H1 (cell line): ENCODE measurements at regions not wholly inside any gene's neighbourhood (a gene's known extent, or its start where the extent isn't known, plus 50 kb on each side); places are given as distances from the start of the nearest gene placed in this dataset.

Source experiments
- CTCF ChIA-PET: fragments of 300-600 bp; sonication (Branson Sonifier 250); formaldehyde crosslinking; loops from one replicate; lab custom pipeline; 2021; ENCODE audit not compliant: partially characterized antibody; lab: Charles Lee
- POLR2A ChIA-PET: fragments of 300-600 bp; sonication (Branson Sonifier 250); formaldehyde crosslinking; loops from one replicate; lab custom pipeline; 2021; ENCODE audit warnings: inconsistent platforms; ENCODE audit not compliant: partially characterized antibody; lab: Charles Lee
- DNase-seq, 2 experiments: peaks; one replicate each; pipeline versions ENCODE4 v3.0.0 to v3.0.0-alpha.2; 2010 to 2022; ENCODE audit warnings: low spot score in 2 of 2, low read depth in 1 of 2, mixed read lengths in 1 of 2
- FAIRE-seq: peaks from 2 replicates; lab custom pipeline; 2011; peaks lifted over from hg19 to GRCh38; lab: Jason Lieb, UNC
- H2AFZ ChIP-seq: 2 replicates; pipeline ENCODE4 v1.8.1; 2012; ENCODE audit warnings: low read length, inconsistent platforms
- H2AK5ac ChIP-seq: 2 replicates; pipeline ENCODE4 v1.6.1; 2013; ENCODE audit warnings: low read depth, low read length
- H2BK120ac ChIP-seq: replicated peaks from 2 replicates; pipeline ENCODE3; 2013; ENCODE audit warnings: low read depth, low read length, inconsistent platforms
- H2BK12ac ChIP-seq: 2 replicates; pipeline ENCODE4 v1.6.1; 2013; ENCODE audit warnings: low read depth, low read length
- H2BK15ac ChIP-seq: 2 replicates; pipeline ENCODE4 v1.6.1; 2013; ENCODE audit warnings: low read length
- H2BK20ac ChIP-seq: 2 replicates; pipeline ENCODE4 v1.6.1; 2013; ENCODE audit warnings: low read length
- H2BK5ac ChIP-seq: 2 replicates; pipeline ENCODE4 v1.6.1; 2013; ENCODE audit warnings: low read depth, low read length
- H3K14ac ChIP-seq: 2 replicates; pipeline ENCODE4 v1.6.1; 2013; ENCODE audit warnings: inconsistent platforms; ENCODE audit not compliant: insufficient read length
- H3K18ac ChIP-seq: 2 replicates; pipeline ENCODE4 v1.6.1; 2013; ENCODE audit warnings: low read length; ENCODE audit errors: extremely low read depth
- H3K23ac ChIP-seq: 2 replicates; pipeline ENCODE4 v1.6.1; 2013; ENCODE audit warnings: inconsistent platforms; ENCODE audit not compliant: insufficient read length
- H3K23me2 ChIP-seq: 2 replicates; pipeline ENCODE4 v1.6.1; 2013; ENCODE audit warnings: low read depth, low read length
- H3K27ac ChIP-seq: 2 replicates; pipeline ENCODE4 v1.6.1; 2011; ENCODE audit warnings: low read depth, low read length, inconsistent platforms
- H3K27me3 ChIP-seq, 4 experiments: replicated peaks in 1 of 4; 1 replicate in 1 of 4; 2 replicates in 3 of 4; pipeline versions ENCODE4 v1.6.1 to v1.8.1; 2011 to 2013; ENCODE audit warnings: low read length in 3 of 4, mild to moderate bottlenecking in 3 of 4, inconsistent platforms in 2 of 4, mixed read lengths in 2 of 4, moderate library complexity in 1 of 4; ENCODE audit not compliant: control insufficient read depth in 3 of 4, insufficient read depth in 3 of 4; ENCODE audit errors: extremely low read depth in 1 of 4
- H3K36me3 ChIP-seq, 4 experiments: 2 replicates each; pipeline versions ENCODE4 v1.6.1 to v1.8.1; 2011 to 2013; ENCODE audit warnings: mild to moderate bottlenecking in 4 of 4, low read length in 3 of 4, moderate library complexity in 2 of 4, control low read depth in 1 of 4, inconsistent platforms in 1 of 4; ENCODE audit not compliant: insufficient read depth in 4 of 4, control insufficient read depth in 2 of 4
- H3K4ac ChIP-seq: replicated peaks from 2 replicates; pipeline ENCODE3; 2013; ENCODE audit warnings: low read length, low read depth, mixed read lengths, inconsistent platforms; ENCODE audit not compliant: insufficient read length
- H3K4me1 ChIP-seq, 4 experiments: replicated peaks in 1 of 4; 1 replicate in 1 of 4; 2 replicates in 3 of 4; pipeline versions ENCODE4 v1.6.1 to v1.8.1; 2011 to 2013; ENCODE audit warnings: low read length in 3 of 4, inconsistent platforms in 2 of 4, mixed read lengths in 1 of 4; ENCODE audit not compliant: insufficient read depth in 4 of 4, control insufficient read depth in 3 of 4
- H3K4me2 ChIP-seq, 2 experiments: 2 replicates each; pipeline versions ENCODE4 v1.6.1 to v1.8.1; 2011 to 2013; ENCODE audit warnings: low read depth in 2 of 2, low read length in 2 of 2, control low read depth in 1 of 2, inconsistent platforms in 1 of 2, mild to moderate bottlenecking in 1 of 2; ENCODE audit not compliant: insufficient read depth in 1 of 2
- H3K4me3 ChIP-seq, 4 experiments: fragments of 200-600, 300-600 bp in 1 of 4; sonication (generic), shearing (Covaris generic), sonication (Bioruptor Twin) in 1 of 4; 2 replicates each; pipeline versions ENCODE4 v1.5.1 to v1.8.1; 2011 to 2016; ENCODE audit warnings: low read length in 4 of 4, low read depth in 3 of 4, control low read depth in 2 of 4, inconsistent platforms in 2 of 4, mild to moderate bottlenecking in 2 of 4, mixed read lengths in 1 of 4, moderate library complexity in 1 of 4; ENCODE audit not compliant: insufficient read depth in 2 of 4; ENCODE audit errors: extremely low read depth in 1 of 4
- H3K56ac ChIP-seq: replicated peaks from 2 replicates; pipeline ENCODE3; 2013; ENCODE audit warnings: low read depth, mild to moderate bottlenecking, mixed read lengths, low read length, inconsistent platforms; ENCODE audit not compliant: insufficient read length
- H3K79me1 ChIP-seq: 2 replicates; pipeline ENCODE4 v1.6.1; 2013; ENCODE audit warnings: low read depth, low read length, control low read depth
- H3K79me2 ChIP-seq, 2 experiments: 2 replicates each; pipeline versions ENCODE4 v1.6.1 to v1.8.1; 2012 to 2013; ENCODE audit warnings: low read length in 2 of 2, mild to moderate bottlenecking in 2 of 2, inconsistent platforms in 1 of 2; ENCODE audit not compliant: insufficient read depth in 2 of 2, control insufficient read depth in 1 of 2
- H3K9ac ChIP-seq, 4 experiments: replicated peaks in 1 of 4; 1 replicate in 1 of 4; 2 replicates in 3 of 4; pipeline versions ENCODE4 v1.6.1 to v1.8.1; 2011 to 2013; ENCODE audit warnings: low read depth in 3 of 4, low read length in 3 of 4, control low read depth in 2 of 4, mild to moderate bottlenecking in 2 of 4, moderate library complexity in 2 of 4, inconsistent platforms in 1 of 4; ENCODE audit errors: extremely low read depth in 1 of 4
- H3K9me3 ChIP-seq, 2 experiments: 2 replicates each; pipeline versions ENCODE4 v1.6.1 to v1.8.1; 2012 to 2013; ENCODE audit warnings: mild to moderate bottlenecking in 2 of 2, moderate library complexity in 2 of 2, control low read depth in 1 of 2, inconsistent platforms in 1 of 2, low read depth in 1 of 2, low read length in 1 of 2, mixed read lengths in 1 of 2; ENCODE audit not compliant: insufficient read depth in 2 of 2
- H4K20me1 ChIP-seq, 2 experiments: replicated peaks in 1 of 2; 2 replicates each; pipeline versions ENCODE3 to v1.8.1; 2011 to 2013; ENCODE audit warnings: inconsistent platforms in 2 of 2, low read length in 2 of 2, mild to moderate bottlenecking in 1 of 2; ENCODE audit not compliant: insufficient read depth in 2 of 2, control insufficient read depth in 1 of 2
- H4K5ac ChIP-seq: 2 replicates; pipeline ENCODE4 v1.6.1; 2013; ENCODE audit warnings: low read length, low read depth, mixed read lengths, inconsistent platforms; ENCODE audit not compliant: insufficient read length
- H4K8ac ChIP-seq: 2 replicates; pipeline ENCODE4 v1.8.0; 2013; ENCODE audit warnings: mild to moderate bottlenecking, moderate library complexity, low read length, inconsistent platforms; ENCODE audit not compliant: insufficient read depth; ENCODE audit errors: extremely low read depth
- H4K91ac ChIP-seq: replicated peaks from 2 replicates; pipeline ENCODE3; 2013; ENCODE audit warnings: low read length, mixed read lengths, inconsistent platforms; ENCODE audit not compliant: insufficient read length
- GABPA ChIP-seq: IDR thresholded peaks from 2 replicates; pipeline ENCODE4 v1.6.1; 2011; ENCODE audit warnings: mild to moderate bottlenecking, low read length, moderate library complexity, borderline replicate concordance; ENCODE audit not compliant: insufficient read depth
- MAFK ChIP-seq: IDR thresholded peaks from 2 replicates; pipeline ENCODE4 v1.6.1; 2012; ENCODE audit warnings: low read depth, mild to moderate bottlenecking, improper control_type of control experiment, low read length
- POU5F1 ChIP-seq: IDR thresholded peaks from 2 replicates; pipeline ENCODE4 v1.6.1; 2011; ENCODE audit warnings: low read depth, mild to moderate bottlenecking, low read length, moderate library complexity
- TCF12 ChIP-seq: IDR thresholded peaks from 2 replicates; pipeline ENCODE4 v1.6.1; 2011; ENCODE audit warnings: low read depth, mild to moderate bottlenecking, low read length
- WGBS, 2 experiments: shearing (Covaris generic) in 1 of 2; methylation state at CpG; one replicate each; pipeline versions ENCODE4 v1.1.6 to v1.1.7; 2013 to 2015; ENCODE audit warnings: low lambda C conversion rate in 2 of 2, mixed read lengths in 2 of 2, inconsistent platforms in 1 of 2, low coverage in 1 of 2, missing lambda C conversion rate in 1 of 2; ENCODE audit not compliant: insufficient replicate concordance in 2 of 2, insufficient coverage in 1 of 2, insufficient read length in 1 of 2; ENCODE audit errors: extremely low coverage in 1 of 2, missing lambda C conversion rate in 1 of 2; 5-methylcytosine and 5-hydroxymethylcytosine counted together

DNA sequence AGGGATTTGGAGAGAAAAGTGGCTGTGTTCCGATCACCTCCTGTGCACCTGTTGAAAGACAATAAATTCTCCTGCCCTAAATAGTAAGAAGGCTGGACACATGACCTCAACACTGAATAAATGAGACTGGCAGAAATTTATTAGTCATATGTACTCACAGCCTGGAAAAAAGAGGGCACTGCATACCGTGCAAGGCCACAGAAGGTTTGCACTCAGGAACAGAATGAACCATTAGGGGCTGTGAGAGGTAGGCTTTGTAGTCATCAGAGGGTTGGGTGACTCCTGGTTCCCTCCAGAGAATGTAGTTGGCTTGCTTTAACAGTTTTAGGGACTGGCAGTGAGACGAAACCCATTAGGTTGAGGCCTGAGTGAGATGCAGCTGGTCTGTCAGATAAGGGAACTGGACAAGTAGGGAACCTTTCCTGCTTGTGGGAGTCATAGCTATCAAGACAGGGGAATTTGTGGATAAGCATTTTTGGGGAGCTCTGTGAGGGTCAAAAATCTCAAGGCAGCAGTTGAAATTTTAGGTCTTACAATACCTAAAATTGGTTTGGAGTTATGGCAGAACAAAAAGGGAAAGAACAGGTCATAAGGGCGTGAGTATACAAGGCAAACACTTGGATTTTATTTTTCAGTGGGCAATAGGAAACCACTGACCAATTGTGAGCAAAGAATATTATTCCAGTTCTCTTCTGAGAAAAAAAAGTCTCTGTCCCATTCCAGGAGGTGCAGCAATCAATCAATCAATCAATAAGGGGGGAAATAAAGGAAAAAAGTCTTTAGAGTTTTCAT is 67.9 kb upstream of the BTN3A2 start:
- Histone ChIP-seq H2AFZ (no peak overlapping the region), H3K23ac (no peak overlapping the region), H2BK12ac (no peak overlapping the region), H4K5ac (no peak overlapping the region), H3K79me2 (no peaks in the 10 kb centered on the region), H3K27me3 (peaks cover 0 to 1% (median 0%) of the 10 kb centered on the region in 4 experiments; a peak in 1 of 7 replicates), H4K8ac (no peak overlapping the region), H2BK5ac (no peak overlapping the region), H3K23me2 (peaks cover 4% of the 10 kb centered on the region; the same call in 1 of the 2 replicates), H3K9me3 (no peaks in the 10 kb centered on the region), H3K4me1 (peaks cover 0 to 4% (median 0%) of the 10 kb centered on the region in 4 experiments; a peak in 1 of 7 replicates), H2BK120ac (no peak overlapping the region), H4K91ac (no peak overlapping the region), H3K56ac (no peak overlapping the region), H2AK5ac (no peak overlapping the region), H3K4me3 (no peak overlapping the region), H3K4ac (no peak overlapping the region), H3K18ac (no peak overlapping the region), H3K79me1 (no peaks in the 10 kb centered on the region), H3K27ac (no peak overlapping the region), H2BK15ac (no peak overlapping the region), H3K4me2 (no peak overlapping the region), H3K14ac (no peak overlapping the region), H4K20me1 (no peaks in the 10 kb centered on the region), H3K36me3 (no peaks in the 10 kb centered on the region), H2BK20ac (no peak overlapping the region), H3K9ac (no peak overlapping the region)
- no peak for FAIRE-seq
- POLR2A ChIA-PET: interaction anchor here (0.7 to 6.5 kb wide), 2 partner anchors 13 to 19 kb away, joined by 3 to 44 read pairs; a partner anchor contains a TSS
- 83% methylated on average over 4 of the region's 4 CpGs; no CpG with 5 or more reads in 1 of the 2 experiments for WGBS, 2 experiments
- DNase-seq: no peak
- CTCF ChIA-PET: no interaction called here
- TF ChIP-seq GABPA (no peak), MAFK (no peak), TCF12 (no peak), POU5F1 (no peak)
